SK-N-SH (cell line): ENCODE measurements at regions not wholly inside any gene's neighbourhood (a gene's known extent, or its start where the extent isn't known, plus 50 kb on each side); places are given as distances from the start of the nearest gene placed in this dataset.

Source experiments
- CTCF ChIA-PET: fragments of 300-600, 350-600 bp; formaldehyde crosslinking; extraction: SDS; loops from one replicate; lab custom pipeline; 2021; lab: Yijun Ruan, JAX
- POLR2A ChIA-PET: fragments of 350-600 bp; sonication (Branson Sonifier 250); formaldehyde crosslinking; extraction: SDS; loops from one replicate; lab custom pipeline; 2020; ENCODE audit warnings: antibody characterized with exemption, inconsistent platforms; lab: Yijun Ruan, JAX
- DNase-seq: peaks from one replicate; pipeline ENCODE4 v3.0.0; 2012
- H2AFZ ChIP-seq: fragments of 200-600 bp; sonication (generic); 2 replicates; pipeline ENCODE4 v1.8.1; 2016; ENCODE audit warnings: antibody characterized with exemption, mild to moderate bottlenecking, low read depth
- H3F3A ChIP-seq: fragments of 200-600 bp; sonication (generic); replicated peaks from 2 replicates; pipeline ENCODE3; 2016; ENCODE audit warnings: antibody characterized with exemption, mild to moderate bottlenecking; ENCODE audit not compliant: insufficient read depth
- H3K27ac ChIP-seq, 2 experiments: fragments of 200-500 bp in 1 of 2; fragments of 200-600 bp in 1 of 2; sonication (Bioruptor generic) in 1 of 2; sonication (generic), shearing (Covaris generic) in 1 of 2; 2 replicates each; pipeline versions ENCODE4 v1.5.1 to v1.6.1; 2014 to 2016; ENCODE audit warnings: low read depth in 2 of 2, inconsistent platforms in 1 of 2, low read length in 1 of 2, mild to moderate bottlenecking in 1 of 2, mixed read lengths in 1 of 2
- H3K27me3 ChIP-seq: fragments of 200-600 bp; sonication (generic), shearing (Covaris generic); 2 replicates; pipeline ENCODE4 v1.6.1; 2016; ENCODE audit warnings: mixed run types; ENCODE audit not compliant: insufficient read depth
- H3K36me3 ChIP-seq, 2 experiments: fragments of 200-500 bp in 1 of 2; fragments of 200-600 bp in 1 of 2; sonication (Bioruptor generic) in 1 of 2; sonication (generic) in 1 of 2; replicated peaks in 1 of 2; 2 replicates each; pipeline versions ENCODE3 to v1.5.1; 2014 to 2016; ENCODE audit warnings: low read length in 1 of 2, mild to moderate bottlenecking in 1 of 2; ENCODE audit not compliant: insufficient read depth in 2 of 2, control insufficient read depth in 1 of 2
- H3K4me1 ChIP-seq, 2 experiments: fragments of 200-500 bp in 1 of 2; fragments of 200-600 bp in 1 of 2; sonication (Bioruptor generic) in 1 of 2; sonication (generic), shearing (Covaris generic) in 1 of 2; 2 replicates each; pipeline versions ENCODE4 v1.5.1 to v1.6.1; 2014 to 2016; ENCODE audit warnings: low read depth in 1 of 2, low read length in 1 of 2, mixed run types in 1 of 2; ENCODE audit not compliant: insufficient read depth in 2 of 2, control insufficient read depth in 1 of 2
- H3K4me2 ChIP-seq: fragments of 200-600 bp; sonication (generic), shearing (Covaris generic); 2 replicates; pipeline ENCODE4 v1.6.1; 2017; ENCODE audit warnings: mixed run types
- H3K4me3 ChIP-seq, 2 experiments: fragments of 200-500 bp in 1 of 2; fragments of 200-600 bp in 1 of 2; sonication (Bioruptor generic) in 1 of 2; sonication (generic), shearing (Covaris generic) in 1 of 2; 2 replicates each; pipeline versions ENCODE4 v1.5.1 to v1.8.1; 2014 to 2016; ENCODE audit warnings: low read depth in 2 of 2, inconsistent platforms in 1 of 2, low read length in 1 of 2, mild to moderate bottlenecking in 1 of 2, mixed read lengths in 1 of 2, moderate library complexity in 1 of 2
- H3K79me2 ChIP-seq: fragments of 200-600 bp; sonication (generic); 2 replicates; pipeline ENCODE4 v1.8.1; 2017; ENCODE audit warnings: mild to moderate bottlenecking; ENCODE audit not compliant: insufficient read depth
- H3K9ac ChIP-seq: fragments of 200-600 bp; sonication (generic); 2 replicates; pipeline ENCODE4 v1.6.1; 2017; ENCODE audit warnings: mixed run types
- H3K9me2 ChIP-seq: fragments of 200-600 bp; sonication (generic); 2 replicates; pipeline ENCODE4 v1.6.1; 2017; ENCODE audit warnings: mixed run types
- H3K9me3 ChIP-seq: fragments of 200-600 bp; sonication (generic); 2 replicates; pipeline ENCODE4 v1.6.1; 2017; ENCODE audit warnings: mixed run types, mild to moderate bottlenecking, moderate library complexity
- H4K20me1 ChIP-seq: fragments of 200-600 bp; sonication (generic); 2 replicates; pipeline ENCODE4 v1.6.1; 2017; ENCODE audit warnings: mild to moderate bottlenecking, mixed run types; ENCODE audit not compliant: insufficient read depth
- CTCF ChIP-seq: fragments of 200-600 bp; sonication (generic); IDR thresholded peaks from 2 replicates; pipeline ENCODE4 v1.6.1; 2017; ENCODE audit warnings: antibody characterized with exemption, mild to moderate bottlenecking, moderate library complexity
- ELF1 ChIP-seq: IDR thresholded peaks from 2 replicates; pipeline ENCODE4 v1.4.0; 2012
- FOSL2 ChIP-seq: IDR thresholded peaks from 2 replicates; pipeline ENCODE4 v1.4.0; 2012; ENCODE audit warnings: low read depth, mild to moderate bottlenecking, moderate library complexity, borderline replicate concordance
- GABPA ChIP-seq: IDR thresholded peaks from 2 replicates; pipeline ENCODE4 v1.4.0; 2012; ENCODE audit warnings: low read depth, mild to moderate bottlenecking
- IRF3 ChIP-seq: fragments of 150-350 bp; IDR thresholded peaks from 2 replicates; pipeline ENCODE4 v1.6.1; 2016; ENCODE audit warnings: mild to moderate bottlenecking, low read depth, low read length
- MEF2A ChIP-seq: IDR thresholded peaks from 2 replicates; pipeline ENCODE4 v1.4.0; 2012; ENCODE audit warnings: low read depth, borderline replicate concordance
- NFIC ChIP-seq: IDR thresholded peaks from 2 replicates; pipeline ENCODE4 v1.4.0; 2012; ENCODE audit warnings: borderline replicate concordance
- NRF1 ChIP-seq: IDR thresholded peaks from 2 replicates; pipeline ENCODE4 v1.6.1; 2012; ENCODE audit warnings: low read depth, mild to moderate bottlenecking, low read length
- REST ChIP-seq: IDR thresholded peaks from 2 replicates; pipeline ENCODE4 v1.6.1; 2012; ENCODE audit warnings: mild to moderate bottlenecking, low read depth, low read length, moderate library complexity
- RFX5 ChIP-seq: IDR thresholded peaks from 2 replicates; pipeline ENCODE4 v1.6.1; 2012; ENCODE audit warnings: mild to moderate bottlenecking, improper control_type of control experiment, low read length
- RXRA ChIP-seq: IDR thresholded peaks from 2 replicates; pipeline ENCODE4 v1.4.0; 2012; ENCODE audit warnings: low read depth, mild to moderate bottlenecking, borderline replicate concordance
- SIN3A ChIP-seq: IDR thresholded peaks from 2 replicates; pipeline ENCODE4 v1.6.1; 2012; ENCODE audit warnings: low read depth, mild to moderate bottlenecking, low read length, moderate library complexity, borderline replicate concordance
- TCF12 ChIP-seq: IDR thresholded peaks from 2 replicates; pipeline ENCODE4 v1.4.0; 2012
- TEAD4 ChIP-seq: IDR thresholded peaks from 2 replicates; pipeline ENCODE4 v1.4.0; 2012; ENCODE audit warnings: mild to moderate bottlenecking, borderline replicate concordance; ENCODE audit not compliant: insufficient read depth
- USF2 ChIP-seq: fragments of 150-350 bp; IDR thresholded peaks from 2 replicates; pipeline ENCODE4 v1.6.1; 2017; ENCODE audit warnings: antibody characterized with exemption, low read length, low read depth, borderline replicate concordance
- YY1 ChIP-seq: IDR thresholded peaks from 2 replicates; pipeline ENCODE4 v1.4.0; 2012; ENCODE audit warnings: low read depth, mild to moderate bottlenecking
- WGBS: methylation state at CpG from one replicate; pipeline ENCODE4 v1.1.6; 2017; ENCODE audit warnings: low lambda C conversion rate; 5-methylcytosine and 5-hydroxymethylcytosine counted together
- TF ChIP-seq, protein P1 (sequence below): IDR thresholded peaks from 2 replicates; pipeline ENCODE4 v1.4.0; 2012; ENCODE audit warnings: low read depth, borderline replicate concordance
- TF ChIP-seq, protein P2 (sequence below): IDR thresholded peaks from 2 replicates; pipeline ENCODE4; 2012

DNA sequence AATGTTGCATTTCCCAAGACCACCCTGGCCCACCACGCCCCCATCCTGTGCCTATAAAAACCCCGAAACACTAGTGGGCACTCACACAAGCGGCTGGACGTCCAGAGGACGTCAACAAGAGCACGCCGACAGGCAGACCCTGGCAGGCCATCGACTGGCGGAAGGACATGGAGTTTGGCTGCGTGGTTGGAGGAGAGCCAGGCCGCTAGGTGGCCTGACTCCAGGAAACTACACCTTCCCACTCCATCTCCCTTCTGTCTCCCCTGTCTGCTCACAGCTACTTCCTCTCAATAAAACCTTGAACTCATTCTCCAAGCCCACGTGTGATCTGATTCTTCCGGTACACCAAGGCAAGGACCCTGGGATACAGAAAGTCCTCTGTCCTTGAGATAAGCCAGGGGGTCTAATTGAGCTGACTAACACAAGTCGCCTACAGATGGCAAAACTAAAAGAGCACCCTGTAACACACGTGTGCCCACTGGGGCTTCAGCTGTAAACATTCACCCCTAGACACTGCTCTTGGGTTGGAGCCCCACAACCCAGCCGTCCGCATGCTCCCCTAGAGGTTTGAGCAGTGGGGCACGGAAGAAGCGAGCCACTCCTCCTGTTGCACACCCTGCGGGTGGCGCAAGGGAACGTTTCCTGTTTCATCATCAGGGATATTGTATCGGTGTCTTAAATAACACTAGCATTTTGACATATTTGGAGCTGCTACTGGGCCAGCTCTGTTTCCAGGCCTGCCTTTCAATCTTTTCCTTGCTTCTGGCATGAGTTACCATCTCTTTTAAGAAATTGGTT lies 54.5 kb upstream of the TAF11L2 start (continued):
- no peak for TF ChIP-seq ELF1
- TF ChIP-seq NFIC = no peak
- no peak for TF ChIP-seq SIN3A

DNA sequence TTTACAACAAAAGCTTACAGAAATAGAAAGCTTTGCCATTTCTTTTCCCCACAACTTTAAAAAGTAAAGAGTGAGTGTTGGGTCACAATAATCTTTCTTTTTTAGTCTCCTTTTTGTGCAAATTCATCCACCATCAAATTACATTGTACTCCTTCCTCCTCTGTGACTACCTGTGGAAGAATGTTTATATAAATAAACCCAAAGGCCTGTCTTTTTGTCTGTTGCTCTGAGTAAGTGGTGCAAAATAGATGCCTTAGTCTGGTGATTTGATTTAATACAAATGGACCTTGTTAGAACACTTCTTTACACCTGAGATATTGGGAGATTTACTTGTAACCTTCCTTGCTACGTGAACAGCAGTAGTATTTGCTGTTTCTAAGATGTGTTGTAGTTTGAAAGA lies 53.5 kb upstream of the TAF11L2 start:
- Histone ChIP-seq H3K36me3 (no peaks in the 10 kb centered on the region), H3K27ac (no peak overlapping the region), H3K9ac (no peak overlapping the region), H2AFZ (no peak overlapping the region), H3K9me3 (no peaks in the 10 kb centered on the region), H3K4me2 (no peak overlapping the region), H3K4me3 (no peak overlapping the region), H3F3A (no peaks in the 10 kb centered on the region), H3K79me2 (no peaks in the 10 kb centered on the region), H3K4me1 (no peaks in the 10 kb centered on the region; a peak in 1 of 4 replicates), H3K9me2 (no peaks in the 10 kb centered on the region), H4K20me1 (no peaks in the 10 kb centered on the region), H3K27me3 (no peaks in the 10 kb centered on the region)
- no peak for DNase-seq
- POLR2A ChIA-PET = no interaction called here
- CTCF ChIA-PET = no interaction called here
- WGBS = 26% methylated on average over 1 of the region's 1 CpG
- no peak for TF ChIP-seq CTCF
- no peak for TF ChIP-seq TCF12
- no peak for TF ChIP-seq TEAD4
- no peak for TF ChIP-seq MEF2A
- no peak for TF ChIP-seq REST
- TF ChIP-seq RFX5 = no peak
- TF ChIP-seq NRF1 = no peak
- no peak for TF ChIP-seq ELF1
- TF ChIP-seq IRF3 = no peak
- no peak for TF ChIP-seq RXRA
- TF ChIP-seq FOSL2 = no peak
- TF ChIP-seq, protein P1, sequence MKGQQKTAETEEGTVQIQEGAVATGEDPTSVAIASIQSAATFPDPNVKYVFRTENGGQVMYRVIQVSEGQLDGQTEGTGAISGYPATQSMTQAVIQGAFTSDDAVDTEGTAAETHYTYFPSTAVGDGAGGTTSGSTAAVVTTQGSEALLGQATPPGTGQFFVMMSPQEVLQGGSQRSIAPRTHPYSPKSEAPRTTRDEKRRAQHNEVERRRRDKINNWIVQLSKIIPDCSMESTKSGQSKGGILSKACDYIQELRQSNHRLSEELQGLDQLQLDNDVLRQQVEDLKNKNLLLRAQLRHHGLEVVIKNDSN = no peak
- TF ChIP-seq USF2 = no peak
- TF ChIP-seq GABPA = no peak
- TF ChIP-seq NFIC = no peak
- TF ChIP-seq YY1 = no peak
- TF ChIP-seq, protein P2, sequence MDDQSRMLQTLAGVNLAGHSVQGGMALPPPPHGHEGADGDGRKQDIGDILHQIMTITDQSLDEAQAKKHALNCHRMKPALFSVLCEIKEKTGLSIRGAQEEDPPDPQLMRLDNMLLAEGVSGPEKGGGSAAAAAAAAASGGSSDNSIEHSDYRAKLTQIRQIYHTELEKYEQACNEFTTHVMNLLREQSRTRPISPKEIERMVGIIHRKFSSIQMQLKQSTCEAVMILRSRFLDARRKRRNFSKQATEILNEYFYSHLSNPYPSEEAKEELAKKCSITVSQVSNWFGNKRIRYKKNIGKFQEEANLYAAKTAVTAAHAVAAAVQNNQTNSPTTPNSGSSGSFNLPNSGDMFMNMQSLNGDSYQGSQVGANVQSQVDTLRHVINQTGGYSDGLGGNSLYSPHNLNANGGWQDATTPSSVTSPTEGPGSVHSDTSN = no peak
